DND-41 (cell line): ENCODE measurements at regions not wholly inside any gene's neighbourhood (a gene's known extent, or its start where the extent isn't known, plus 50 kb on each side); places are given as distances from the start of the nearest gene placed in this dataset.

Source experiments
- ATAC-seq: fragments of 200-7000 bp; cut with Tn5 transposase; 3 replicates; pipeline ENCODE4 v1.9.1; 2021; ENCODE audit warnings: low read depth; ENCODE audit not compliant: insufficient read depth
- DNase-seq: peaks from one replicate; pipeline ENCODE4 v3.0.0-alpha.2; 2020
- H2AFZ ChIP-seq: 2 replicates; pipeline ENCODE4 v1.6.0; 2012; ENCODE audit warnings: low read depth, low read length
- H3K27ac ChIP-seq: 2 replicates; pipeline ENCODE4 v1.5.1; 2012; ENCODE audit warnings: low read length, inconsistent platforms
- H3K27me3 ChIP-seq: fragments of 200-600 bp; sonication (generic); 2 replicates; pipeline ENCODE4 v1.6.0; 2012; ENCODE audit warnings: low read length, mild to moderate bottlenecking, inconsistent platforms; ENCODE audit not compliant: insufficient read depth, poor library complexity
- H3K36me3 ChIP-seq: 2 replicates; pipeline ENCODE4 v1.5.1; 2012; ENCODE audit warnings: low read length, inconsistent platforms; ENCODE audit not compliant: insufficient read depth
- H3K4me1 ChIP-seq: 2 replicates; pipeline ENCODE4 v1.5.1; 2012; ENCODE audit warnings: mild to moderate bottlenecking, low read length; ENCODE audit not compliant: insufficient read depth
- H3K4me2 ChIP-seq: 2 replicates; pipeline ENCODE4 v1.6.0; 2012; ENCODE audit warnings: mild to moderate bottlenecking, moderate library complexity, low read length, inconsistent platforms; ENCODE audit not compliant: insufficient read depth
- H3K4me3 ChIP-seq, 2 experiments: fragments of 200-600 bp in 1 of 2; shearing (Covaris generic) in 1 of 2; 2 replicates each; pipeline ENCODE4 v1.5.1; 2012 to 2016; ENCODE audit warnings: inconsistent platforms in 2 of 2, low read length in 2 of 2, mild to moderate bottlenecking in 2 of 2, low read depth in 1 of 2, moderate library complexity in 1 of 2
- H3K79me2 ChIP-seq: 2 replicates; pipeline ENCODE4 v1.6.0; 2012; ENCODE audit warnings: low read length, inconsistent platforms; ENCODE audit not compliant: insufficient read depth
- H3K9ac ChIP-seq: 2 replicates; pipeline ENCODE4 v1.6.0; 2012; ENCODE audit warnings: low read depth, mild to moderate bottlenecking, inconsistent platforms, low read length, moderate library complexity
- H3K9me3 ChIP-seq: 2 replicates; pipeline ENCODE4 v1.5.1; 2012; ENCODE audit warnings: low read length, moderate library complexity, mild to moderate bottlenecking, inconsistent platforms; ENCODE audit not compliant: insufficient read depth, severe bottlenecking
- H4K20me1 ChIP-seq: 2 replicates; pipeline ENCODE4 v1.6.0; 2012; ENCODE audit warnings: low read length; ENCODE audit not compliant: insufficient read depth
- CTCF ChIP-seq: IDR thresholded peaks from 2 replicates; pipeline ENCODE4 v1.5.1; 2012; ENCODE audit warnings: borderline replicate concordance, low read length, moderate library complexity, mild to moderate bottlenecking; ENCODE audit not compliant: poor library complexity, severe bottlenecking; ENCODE audit errors: extremely low read depth
- EZH2 ChIP-seq: IDR thresholded peaks from 3 replicates; pipeline ENCODE4 v1.6.1; 2012; ENCODE audit warnings: borderline replicate concordance, low read depth, mild to moderate bottlenecking, moderate library complexity, low read length, inconsistent platforms; ENCODE audit not compliant: severe bottlenecking

GRCh38 chr5:15159606-15160005 is 288.0 kb upstream of the ANKH start:
- H3K27ac ChIP-seq: no peak overlapping the region
- no peak for ATAC-seq
- H3K27me3 ChIP-seq: no peaks in the 10 kb centered on the region
- H3K4me1 ChIP-seq: no peaks in the 10 kb centered on the region
- TF ChIP-seq EZH2 (no peak), CTCF (no peak)
- no peaks in the 10 kb centered on the region for H3K9me3 ChIP-seq
- H3K9ac ChIP-seq: no peak overlapping the region
- no peak overlapping the region for H3K4me2 ChIP-seq
- H3K4me3 ChIP-seq: no peak overlapping the region
- H3K79me2 ChIP-seq: no peaks in the 10 kb centered on the region
- no peaks in the 10 kb centered on the region for H4K20me1 ChIP-seq
- H3K36me3 ChIP-seq: no peaks in the 10 kb centered on the region
- no peak for DNase-seq
- no peak overlapping the region for H2AFZ ChIP-seq

- H3K4me3 ChIP-seq: no peak overlapping the region
- H3K79me2 ChIP-seq: no peaks in the 10 kb centered on the region
- no peaks in the 10 kb centered on the region for H3K4me1 ChIP-seq
- no peaks in the 10 kb centered on the region for H3K9me3 ChIP-seq
- no peak overlapping the region for H2AFZ ChIP-seq
- no peak overlapping the region for H3K27ac ChIP-seq
- no peaks in the 10 kb centered on the region for H3K36me3 ChIP-seq
- DNase-seq: no peak
- no peak overlapping the region for H3K4me2 ChIP-seq
- no peak for ATAC-seq
- peaks cover 2% of the 10 kb centered on the region for H3K27me3 ChIP-seq
- H3K9ac ChIP-seq: no peak overlapping the region
- H4K20me1 ChIP-seq: no peaks in the 10 kb centered on the region
- TF ChIP-seq CTCF: no peak
- no peak for TF ChIP-seq EZH2
These were observed 270.9 kb upstream of the ANKH start for GRCh38 chr5:15142458-15142857.

GRCh38 chr5:15137414-15137813 is 265.8 kb upstream of the ANKH start:
- Histone ChIP-seq H3K36me3 (no peaks in the 10 kb centered on the region), H3K4me3 (no peak overlapping the region), H3K9ac (no peak overlapping the region), H3K27ac (no peak overlapping the region), H3K79me2 (no peaks in the 10 kb centered on the region), H3K9me3 (no peaks in the 10 kb centered on the region), H2AFZ (no peak overlapping the region), H3K4me2 (no peak overlapping the region), H4K20me1 (no peaks in the 10 kb centered on the region), H3K27me3 (no peaks in the 10 kb centered on the region), H3K4me1 (no peaks in the 10 kb centered on the region)
- ATAC-seq (no peak), DNase-seq (no peak)
- TF ChIP-seq CTCF: no peak
- no peak for TF ChIP-seq EZH2

- Histone ChIP-seq H3K9ac (no peak overlapping the region), H3K79me2 (no peaks in the 10 kb centered on the region), H3K27ac (no peak overlapping the region), H2AFZ (no peak overlapping the region), H4K20me1 (no peaks in the 10 kb centered on the region), H3K9me3 (no peaks in the 10 kb centered on the region), H3K4me3 (no peak overlapping the region), H3K36me3 (no peaks in the 10 kb centered on the region), H3K4me1 (no peaks in the 10 kb centered on the region), H3K4me2 (no peak overlapping the region), H3K27me3 (no peaks in the 10 kb centered on the region)
- TF ChIP-seq CTCF (no peak), EZH2 (no peak)
- no peak for ATAC-seq
- no peak for DNase-seq
These were observed 264.1 kb upstream of the ANKH start for GRCh38 chr5:15135661-15136060.
